HG03439 (cell line): ENCODE measurements at regions not wholly inside any gene's neighbourhood (a gene's known extent, or its start where the extent isn't known, plus 50 kb on each side); places are given as distances from the start of the nearest gene placed in this dataset.

Experiments used
- ATAC-seq: cut with Tn5 transposase; IDR thresholded peaks from one replicate; pipeline ENCODE4 v1.9.1; 2021; ENCODE audit warnings: mild to moderate bottlenecking, moderate library complexity; ENCODE audit not compliant: unreplicated experiment

- ATAC-seq, result no peak
These were observed 351.1 kb downstream of the ZSWIM6 start for GRCh38 chr5:61683148-61683547.

- no peak for ATAC-seq
These were observed 351.9 kb downstream of the ZSWIM6 start for GRCh38 chr5:61683926-61684325.

- ATAC-seq, result no peak
These were observed 354.6 kb downstream of the ZSWIM6 start for GRCh38 chr5:61686491-61687257.

GRCh38 chr5:61687371-61687770, 355.3 kb downstream of the ZSWIM6 start:
- ATAC-seq, result no peak

- ATAC-seq, result no peak
These were observed 357.2 kb downstream of the ZSWIM6 start for GRCh38 chr5:61689153-61689846.

- ATAC-seq, result no peak
These were observed 365.9 kb downstream of the ZSWIM6 start for GRCh38 chr5:61697809-61698558.

- peak; percentile 66 for ATAC-seq
These were observed 370.0 kb downstream of the ZSWIM6 start for GRCh38 chr5:61701877-61702602.

- ATAC-seq, result no peak
These were observed 370.7 kb downstream of the ZSWIM6 start for GRCh38 chr5:61702784-61703183.

GRCh38 chr5:61704289-61704688, 372.2 kb downstream of the ZSWIM6 start:
- ATAC-seq, result peak; percentile 56

GRCh38 chr5:61706751-61707150, 374.7 kb downstream of the ZSWIM6 start:
- ATAC-seq, result no peak

GRCh38 chr5:61719124-61719523, 387.1 kb downstream of the ZSWIM6 start:
- ATAC-seq, result no peak

GRCh38 chr5:61720829-61721228, 388.8 kb downstream of the ZSWIM6 start:
- no peak for ATAC-seq

- no peak for ATAC-seq
These were observed 392.0 kb downstream of the ZSWIM6 start for GRCh38 chr5:61724102-61724501.

GRCh38 chr5:61728287-61728686, 396.2 kb downstream of the ZSWIM6 start:
- ATAC-seq, result no peak

GRCh38 chr5:61730866-61731265, 398.8 kb downstream of the ZSWIM6 start:
- no peak for ATAC-seq

- ATAC-seq, result no peak
These were observed 399.3 kb downstream of the ZSWIM6 start for GRCh38 chr5:61731267-61731945.

GRCh38 chr5:61731946-61732314, 399.9 kb downstream of the ZSWIM6 start:
- ATAC-seq, result no peak

- ATAC-seq, result no peak
These were observed 400.3 kb downstream of the ZSWIM6 start for GRCh38 chr5:61732369-61732768.

- no peak for ATAC-seq
These were observed 400.7 kb downstream of the ZSWIM6 start for GRCh38 chr5:61732796-61733195.

- ATAC-seq, result no peak
These were observed 401.9 kb downstream of the ZSWIM6 start for GRCh38 chr5:61734001-61734400.

GRCh38 chr5:61734966-61735365, 402.9 kb downstream of the ZSWIM6 start:
- ATAC-seq, result no peak
